Lower leg skin (tissue), 4 donors: ENCODE measurements at regions not wholly inside any gene's neighbourhood (a gene's known extent, or its start where the extent isn't known, plus 50 kb on each side); places are given as distances from the start of the nearest gene placed in this dataset.

ENCODE experiments used
- DNase-seq, 2 donors: peaks; one replicate each; pipeline ENCODE4 v3.0.0-alpha.2; 2019; ENCODE audit warnings: low spot score in 2 of 2
- H3K4me3 ChIP-seq: fragments of 200-600 bp; sonication (generic); 2 replicates; pipeline ENCODE4 v1.5.1; 2017; ENCODE audit warnings: mild to moderate bottlenecking, low read depth; ENCODE audit not compliant: poor library complexity, severe bottlenecking
- CTCF ChIP-seq, 3 donors: fragments of 450-650 bp; IDR thresholded peaks; one replicate each; pipeline ENCODE4 v1.5.1; 2016; ENCODE audit warnings: antibody characterized with exemption in 3 of 3, mild to moderate bottlenecking in 3 of 3, moderate library complexity in 2 of 3
- POLR2A ChIP-seq, 2 donors: fragments of 450-650 bp; IDR thresholded peaks; one replicate each; pipeline ENCODE4 v1.6.1; 2016 to 2017; ENCODE audit warnings: antibody characterized with exemption in 2 of 2, mild to moderate bottlenecking in 1 of 2, moderate library complexity in 1 of 2
- WGBS, 2 donors: methylation state at CpG; one replicate each; pipeline ENCODE4 v1.1.5; 2018; 5-methylcytosine and 5-hydroxymethylcytosine counted together
- intact Hi-C: fragments of 100-400 bp; cut with DNase I; formaldehyde crosslinking; loops from one replicate; pipeline ENCODE4 v1.15.0; 2023; ENCODE audit warnings: low total_unique reads

- TF ChIP-seq CTCF (IDR thresholded peaks at IDR 0.05) = no peak
- DNase-seq = no peak
- 42 to 50% methylated on average over 2 to 4 of the region's 4 CpGs for WGBS, 2 donors
- intact Hi-C loops = no loop called here
- H3K4me3 ChIP-seq = no peak overlapping the region
Measured at GRCh38 chr2:240369335-240369734, 66.1 kb upstream of the GPC1 start.

GRCh38 chr2:240369801-240370585 is 65.5 kb upstream of the GPC1 start:
- intact Hi-C loops = no loop called here
- TF ChIP-seq POLR2A (IDR thresholded peaks at IDR 0.05) = no peak
- DNase-seq = no peak
- WGBS, 2 donors = 28 to 42% methylated on average over 15 to 16 of the region's 19 CpGs
- no peak overlapping the region for H3K4me3 ChIP-seq

- no peak for TF ChIP-seq CTCF (IDR thresholded peaks at IDR 0.05)
- no peak for TF ChIP-seq POLR2A (IDR thresholded peaks at IDR 0.05)
- H3K4me3 ChIP-seq = no peak overlapping the region
- WGBS, 2 donors = 81 to 88% methylated on average over 15 to 21 of the region's 22 CpGs
- intact Hi-C loops = no loop called here
- no peak for DNase-seq
Measured at GRCh38 chr2:240371129-240372000, 64.1 kb upstream of the GPC1 start.

- TF ChIP-seq POLR2A (IDR thresholded peaks at IDR 0.05) (no peak), CTCF (IDR thresholded peaks at IDR 0.05) (no peak)
- 72 to 91% methylated on average over 4 to 5 of the region's 5 CpGs for WGBS, 2 donors
- no peak for DNase-seq
- intact Hi-C loops = no loop called here
- H3K4me3 ChIP-seq = no peak overlapping the region
Measured at GRCh38 chr2:240372101-240372500, 63.4 kb upstream of the GPC1 start.

GRCh38 chr2:240373289-240373885 is 62.1 kb upstream of the GPC1 start:
- no peak overlapping the region for H3K4me3 ChIP-seq
- intact Hi-C loops = no loop called here
- 91 to 97% methylated on average over 20 of the region's 20 CpGs for WGBS, 2 donors
- no peak for DNase-seq
- no peak for TF ChIP-seq CTCF (IDR thresholded peaks at IDR 0.05)
- no peak for TF ChIP-seq POLR2A (IDR thresholded peaks at IDR 0.05)
